PC-3 (cell line): ENCODE measurements at regions not wholly inside any gene's neighbourhood (a gene's known extent, or its start where the extent isn't known, plus 50 kb on each side); places are given as distances from the start of the nearest gene placed in this dataset.

Source experiments
- CTCF ChIP-seq: fragments of 300-600 bp; sonication (generic); conservative IDR thresholded peaks from 2 replicates; pipeline ENCODE4 v1.5.1; 2017; ENCODE audit warnings: antibody characterized with exemption, low read depth, mild to moderate bottlenecking, low read length
- EZH2 ChIP-seq: fragments of 300-600 bp; sonication (generic); IDR thresholded peaks from one replicate; pipeline ENCODE4 v1.6.1; 2017; ENCODE audit warnings: antibody characterized with exemption, mild to moderate bottlenecking, low read length; ENCODE audit not compliant: unreplicated experiment

- TF ChIP-seq CTCF (no peak), EZH2 (no peak)
These were observed 208.7 kb upstream of the FOXN3 start for GRCh38 chr14:89625731-89626232.
